K562 (cell line): ENCODE measurements at regions not wholly inside any gene's neighbourhood (a gene's known extent, or its start where the extent isn't known, plus 50 kb on each side); places are given as distances from the start of the nearest gene placed in this dataset.

Experiments used
- ATAC-seq: fragments of 200-7000 bp; cut with Tn5 transposase; 3 replicates; pipeline ENCODE4 v1.9.1; 2020; ENCODE audit warnings: moderate library complexity
- BruUV-seq: library from RNA; stranded (reverse); fragments of 400-500 nt; replicated peaks from 2 replicates; lab custom pipeline; 2021; lab: Mats Ljungman, UMichigan
- CTCF ChIA-PET: fragments of 300-600 bp; formaldehyde crosslinking; extraction: SDS; loops from one replicate; lab custom pipeline; 2021; ENCODE audit warnings: low intra/inter-chr PET ratio; lab: Yijun Ruan, JAX
- POLR2A ChIA-PET: fragments of 300-600, 350-650 bp; sonication (Branson Sonifier 250); formaldehyde crosslinking; extraction: SDS; loops from one replicate; lab custom pipeline; 2021; ENCODE audit warnings: antibody characterized with exemption, inconsistent platforms; lab: Yijun Ruan, JAX
- DNase-seq, 4 experiments: peaks; one replicate each; pipeline versions ENCODE4 v3.0.0 to v3.0.0-alpha.2; 2011 to 2018; ENCODE audit warnings: low spot score in 3 of 4, mixed read lengths in 3 of 4; ENCODE audit errors: extremely low read depth in 1 of 4
- FAIRE-seq: peaks from 2 replicates; lab custom pipeline; 2011; peaks lifted over from hg19 to GRCh38; lab: Jason Lieb, UNC
- H2AFZ ChIP-seq: 2 replicates; pipeline ENCODE4 v1.6.0; 2011; ENCODE audit warnings: low read depth, low read length, control low read depth, inconsistent platforms
- H3K27ac ChIP-seq: fragments of 200-600 bp; 3 replicates; pipeline ENCODE4 v1.8.0; 2011; ENCODE audit warnings: low read depth, mild to moderate bottlenecking, control low read depth, inconsistent platforms, low read length, moderate library complexity, mixed read lengths; ENCODE audit errors: extremely low read depth
- H3K27me3 ChIP-seq, 2 experiments: fragments of 300-600 bp in 1 of 2; 2 replicates in 1 of 2; 3 replicates in 1 of 2; pipeline versions ENCODE4 v1.6.0 to v1.8.0; 2011; ENCODE audit warnings: inconsistent platforms in 2 of 2, low read length in 2 of 2, mild to moderate bottlenecking in 1 of 2, mixed read lengths in 1 of 2, moderate library complexity in 1 of 2; ENCODE audit not compliant: control insufficient read depth in 2 of 2, insufficient read depth in 2 of 2
- H3K36me3 ChIP-seq: fragments of 300-600 bp; 3 replicates; pipeline ENCODE4 v1.8.0; 2011; ENCODE audit warnings: mild to moderate bottlenecking, low read length, inconsistent platforms; ENCODE audit not compliant: control insufficient read depth, insufficient read depth
- H3K4me1 ChIP-seq, 2 experiments: fragments of 200-600 bp in 1 of 2; replicated peaks in 1 of 2; 2 replicates in 1 of 2; 3 replicates in 1 of 2; pipeline versions ENCODE4 v1.5.1 to v1.8.0; 2011; ENCODE audit warnings: inconsistent platforms in 2 of 2, low read length in 2 of 2, mild to moderate bottlenecking in 1 of 2, mixed read lengths in 1 of 2, moderate library complexity in 1 of 2; ENCODE audit not compliant: control insufficient read depth in 2 of 2, insufficient read depth in 2 of 2
- H3K4me2 ChIP-seq: 2 replicates; pipeline ENCODE4 v1.6.1; 2011; ENCODE audit warnings: low read length, control low read depth, inconsistent platforms, mixed read lengths; ENCODE audit not compliant: insufficient read depth
- H3K4me3 ChIP-seq: fragments of 200-600 bp; sonication (generic), shearing (Covaris generic); 2 replicates; pipeline ENCODE4 v1.5.1; 2016; ENCODE audit warnings: control low read depth, inconsistent platforms
- H3K79me2 ChIP-seq: fragments of 200-600 bp; 3 replicates; pipeline ENCODE4 v1.8.0; 2011; ENCODE audit warnings: low read length, inconsistent platforms; ENCODE audit not compliant: control insufficient read depth, insufficient read depth
- H3K9ac ChIP-seq, 2 experiments: 2 replicates each; pipeline versions ENCODE4 v1.6.0 to v1.6.1; 2011; ENCODE audit warnings: low read depth in 2 of 2, low read length in 2 of 2, control low read depth in 1 of 2, inconsistent platforms in 1 of 2, mild to moderate bottlenecking in 1 of 2, mixed read lengths in 1 of 2; ENCODE audit not compliant: insufficient read depth in 1 of 2
- H3K9me1 ChIP-seq: one replicate; pipeline ENCODE4 v1.6.0; 2011; ENCODE audit warnings: inconsistent platforms, mild to moderate bottlenecking, low read length, moderate library complexity; ENCODE audit not compliant: control insufficient read depth, insufficient read depth
- H3K9me3 ChIP-seq: replicated peaks from 2 replicates; pipeline ENCODE4 v1.5.1; 2011; ENCODE audit warnings: low read depth, low read length, inconsistent platforms; ENCODE audit not compliant: control insufficient read depth, insufficient read depth
- H4K20me1 ChIP-seq: replicated peaks from 2 replicates; pipeline ENCODE4 v1.6.1; 2011; ENCODE audit warnings: low read length, inconsistent platforms, mixed read lengths; ENCODE audit not compliant: control insufficient read depth, insufficient read depth
- CBX5 ChIP-seq: IDR thresholded peaks from 2 replicates; pipeline ENCODE4 v1.6.1; 2014; ENCODE audit warnings: low read depth, borderline replicate concordance
- CREB1 ChIP-seq, 2 experiments: sonication (generic) in 1 of 2; formaldehyde crosslinking in 1 of 2; IDR thresholded peaks; 2 replicates each; pipeline versions ENCODE4 v1.6.1 to v1.8.0; 2012 to 2022; ENCODE audit warnings: inconsistent platforms in 1 of 2, mild to moderate bottlenecking in 1 of 2, missing genetic modification reagents in 1 of 2, moderate library complexity in 1 of 2
- DEAF1 ChIP-seq: fragments of 450-650 bp; formaldehyde crosslinking; IDR thresholded peaks from 2 replicates; pipeline ENCODE4 v1.4.0; 2020; ENCODE audit warnings: mild to moderate bottlenecking, moderate library complexity
- EHMT2 ChIP-seq: fragments of 450-650 bp; IDR thresholded peaks from 2 replicates; pipeline ENCODE4 v1.6.1; 2018; ENCODE audit warnings: antibody characterized with exemption
- IRF2 ChIP-seq: sonication (generic); formaldehyde crosslinking; IDR thresholded peaks from 2 replicates; pipeline ENCODE4 v1.8.1; 2022; ENCODE audit warnings: mild to moderate bottlenecking, missing genetic modification reagents
- MCM3 ChIP-seq: fragments of 450-650 bp; IDR thresholded peaks from 2 replicates; pipeline ENCODE4 v1.6.1; 2016
- MYNN ChIP-seq, 2 experiments: sonication (generic); formaldehyde crosslinking in 1 of 2; IDR thresholded peaks; 2 replicates each; pipeline versions ENCODE4 v1.5.0 to v1.6.1; 2016 to 2020; ENCODE audit warnings: antibody characterized with exemption in 1 of 2, missing genetic modification reagents in 1 of 2
- POLR2AphosphoS2 ChIP-seq: IDR thresholded peaks from 2 replicates; pipeline ENCODE4 v1.6.1; 2012; ENCODE audit warnings: low read length, improper control_type of control experiment
- RBM22 ChIP-seq: fragments of 200-400 bp; formaldehyde crosslinking; IDR thresholded peaks from 2 replicates; pipeline ENCODE4 v1.6.1; 2018; ENCODE audit warnings: low read length, low read depth; ENCODE audit not compliant: poor library complexity, severe bottlenecking
- TEAD4 ChIP-seq, 2 experiments: sonication (generic) in 1 of 2; formaldehyde crosslinking in 1 of 2; IDR thresholded peaks; 2 replicates each; pipeline versions ENCODE4 v1.6.1 to v1.8.0; 2012 to 2022; ENCODE audit warnings: borderline replicate concordance in 1 of 2, inconsistent platforms in 1 of 2, low read length in 1 of 2, mild to moderate bottlenecking in 1 of 2, missing genetic modification reagents in 1 of 2
- ZBTB12 ChIP-seq: fragments of 250-450 bp; sonication (Bioruptor Pico); IDR thresholded peaks from 2 replicates; pipeline ENCODE4 v1.4.0; 2020
- ZMIZ1 ChIP-seq, 2 experiments: fragments of 150-350 bp in 1 of 2; IDR thresholded peaks; 2 replicates each; pipeline ENCODE4 v1.6.1; 2012 to 2016; ENCODE audit warnings: low read depth in 2 of 2, low read length in 2 of 2, mild to moderate bottlenecking in 1 of 2, moderate library complexity in 1 of 2
- ZNF224 ChIP-seq: sonication (generic); formaldehyde crosslinking; IDR thresholded peaks from 2 replicates; pipeline ENCODE4 v1.8.0; 2022; ENCODE audit warnings: mild to moderate bottlenecking, missing genetic modification reagents
- WGBS: fragments of 100-300 bp; shearing (Covaris generic); methylation state at CpG from one replicate; pipeline ENCODE4 v1.1.6; 2016; ENCODE audit warnings: low coverage, mixed read lengths; ENCODE audit not compliant: insufficient coverage; ENCODE audit errors: missing lambda C conversion rate; 5-methylcytosine and 5-hydroxymethylcytosine counted together
- in situ Hi-C: fragments of 300-500 bp; cut with MboI; formaldehyde crosslinking; loops from 4 replicates; pipeline ENCODE4 v1.15.0; 2018; ENCODE audit warnings: inconsistent platforms, mixed read lengths
- intact Hi-C: fragments of 100-400 bp; cut with micrococcal nuclease; formaldehyde crosslinking; loops from 2 replicates; pipeline ENCODE4 v1.14.2; 2022

- no peaks in the 10 kb centered on the region for H3K9me3 ChIP-seq
- intact Hi-C loops: no loop called here
- ChIA-PET CTCF (no interaction called here), POLR2A (interaction anchor here (1.4 kb wide), 1 partner anchor 14 kb away, joined by 4 read pairs; no protein-coding TSS in a partner anchor)
- 0% methylated on average over 1 of the region's 1 CpG for whole genome bisulfite sequencing
- H3K4me2 ChIP-seq: no peak overlapping the region
- no peak overlapping the region for H3K9ac ChIP-seq
- no peaks in the 10 kb centered on the region for H3K36me3 ChIP-seq
- in situ Hi-C loops: no loop called here
- no peak for FAIRE-seq
- H4K20me1 ChIP-seq: no peaks in the 10 kb centered on the region
- H3K4me3 ChIP-seq: no peak overlapping the region
- H3K4me1 ChIP-seq: no peaks in the 10 kb centered on the region
- no peak for ATAC-seq
- H3K9me1 ChIP-seq: no peaks in the 10 kb centered on the region
- BruUV-seq: no TSS peak
- DNase-seq: no peak
- no peaks in the 10 kb centered on the region for H3K79me2 ChIP-seq
- no peak overlapping the region for H3K27ac ChIP-seq
- H2AFZ ChIP-seq: no peak overlapping the region
- no peaks in the 10 kb centered on the region for H3K27me3 ChIP-seq
- TF ChIP-seq RBM22 (no peak), MCM3 (no peak), ZBTB12 (CRISPR knock-in tag) (no peak), CBX5 (no peak), ZNF224 (no peak), POLR2AphosphoS2 (no peak), MYNN (IDR thresholded peaks at IDR 0.05) (no peak), MYNN (CRISPR knock-in tag; IDR thresholded peaks at IDR 0.05) (no peak), CREB1 (IDR thresholded peaks at IDR 0.05) (no peak), CREB1 (CRISPR knock-in tag; IDR thresholded peaks at IDR 0.05) (no peak), ZMIZ1 (IDR thresholded peaks at IDR 0.05; ENCODE audit: low read depth in 2 of 2, low read length in 2 of 2) (no peak), IRF2 (CRISPR knock-in tag) (no peak), TEAD4 (IDR thresholded peaks at IDR 0.05; ENCODE audit: low read length) (no peak), TEAD4 (CRISPR knock-in tag; IDR thresholded peaks at IDR 0.05; ENCODE audit: borderline replicate concordance) (no peak), EHMT2 (no peak), DEAF1 (no peak)
Measured at GRCh38 chr16:7834771-7835431, 502.3 kb downstream of the RBFOX1 start.
